Globus pallidus (tissue), 1 donor: ENCODE measurements at regions not wholly inside any gene's neighbourhood (a gene's known extent, or its start where the extent isn't known, plus 50 kb on each side); places are given as distances from the start of the nearest gene placed in this dataset.

ENCODE experiments used
- DNase-seq: peaks from one replicate; pipeline ENCODE4 v3.0.0-alpha.2; 2015; ENCODE audit warnings: low spot score

DNA sequence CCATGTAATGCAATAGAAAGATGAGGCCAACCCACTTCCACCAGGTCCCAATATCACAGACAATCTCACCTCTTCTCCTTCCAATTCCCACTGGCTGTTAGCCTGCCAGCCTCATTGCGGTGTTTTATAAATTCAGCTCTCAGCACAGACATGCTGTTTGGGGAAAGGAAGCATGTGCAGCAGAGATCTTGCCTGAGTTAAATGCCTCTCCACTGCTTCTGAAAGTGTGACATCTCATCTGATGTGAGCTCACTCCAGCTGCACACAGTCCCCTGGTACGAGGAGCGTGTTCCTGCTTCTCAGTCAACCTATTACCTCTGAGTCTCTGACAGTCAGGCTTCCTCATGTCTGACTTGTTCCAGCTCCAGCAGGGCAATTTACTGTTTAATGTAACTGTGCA, 122.7 kb upstream of the GUCY1A2 start:
- DNase-seq, result no peak

DNA sequence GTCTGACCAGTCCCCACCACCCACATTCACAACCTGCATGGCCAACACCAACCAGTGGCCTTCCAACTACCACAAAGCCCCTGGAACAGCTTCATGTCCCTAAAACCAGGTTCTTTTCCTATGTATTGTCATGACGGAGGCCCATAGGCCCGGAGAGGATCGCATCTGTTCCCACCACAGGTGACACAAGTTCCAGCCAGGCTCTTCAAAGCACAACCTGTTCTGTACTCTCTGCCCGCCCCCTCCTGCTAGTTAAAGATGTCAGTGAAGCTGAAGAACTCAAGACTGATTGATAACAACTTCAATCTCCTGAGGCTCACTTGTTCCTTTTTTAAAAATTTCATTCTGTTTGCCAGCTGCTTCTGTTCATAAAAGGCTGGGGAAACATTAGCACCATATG, 121.1 kb upstream of the GUCY1A2 start:
- no peak for DNase-seq

DNA sequence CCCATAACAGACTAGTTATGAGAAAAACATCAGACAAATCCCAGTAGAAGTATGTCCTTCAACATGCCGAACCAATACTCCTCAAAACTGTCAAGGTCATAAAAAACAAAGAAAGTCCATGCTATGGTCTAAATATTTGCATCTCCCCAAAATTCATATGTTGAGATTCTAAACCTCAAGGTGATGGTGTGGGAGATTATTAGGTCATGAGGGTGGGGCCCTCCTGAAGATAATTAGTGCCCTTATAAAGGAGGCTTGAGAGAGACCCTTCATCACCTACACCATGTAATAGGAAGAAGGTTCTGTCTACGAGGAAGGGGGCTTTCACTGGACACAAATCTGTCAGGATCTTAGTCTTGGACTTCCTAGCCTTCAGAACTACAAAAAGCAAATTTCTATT, 118.6 kb upstream of the GUCY1A2 start:
- no peak for DNase-seq

DNA sequence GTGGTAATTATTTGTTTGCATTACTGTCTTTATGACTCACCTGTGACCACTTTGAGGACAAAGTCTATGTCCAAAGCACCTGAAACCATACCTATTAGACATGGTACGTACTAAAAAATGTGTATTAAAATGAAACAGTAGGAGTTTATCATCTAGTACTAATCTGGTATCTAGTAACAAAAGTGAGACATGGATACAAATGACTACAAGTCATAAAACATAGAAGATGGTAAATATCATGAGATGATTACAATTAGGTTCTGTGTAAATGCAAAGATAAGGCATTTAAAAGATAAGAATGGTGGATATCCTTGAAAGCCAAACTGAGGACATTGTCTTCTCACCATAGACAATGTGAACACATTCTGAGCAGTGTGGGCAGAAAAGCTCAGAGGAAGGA, 113.5 kb upstream of the GUCY1A2 start:
- DNase-seq, result no peak

DNA sequence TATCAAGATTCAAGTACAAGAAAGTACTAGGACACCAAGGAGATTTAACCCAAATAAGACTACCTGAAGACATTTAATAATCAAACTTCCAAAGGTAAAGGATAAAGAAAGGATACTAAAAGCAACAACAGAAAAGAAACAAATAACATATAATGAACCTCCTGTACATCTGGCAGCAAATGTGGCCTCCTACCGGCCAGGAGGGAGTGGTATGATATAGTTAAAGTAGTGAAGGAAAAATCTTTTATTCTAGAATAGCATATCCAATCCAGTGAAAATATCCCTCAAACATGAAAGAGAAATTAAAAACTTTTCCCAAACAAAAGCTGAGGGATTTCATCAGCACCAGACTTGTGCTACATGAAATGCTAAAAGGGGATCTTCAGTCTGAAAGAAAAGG, 104.7 kb upstream of the GUCY1A2 start:
- DNase-seq, result no peak

DNA sequence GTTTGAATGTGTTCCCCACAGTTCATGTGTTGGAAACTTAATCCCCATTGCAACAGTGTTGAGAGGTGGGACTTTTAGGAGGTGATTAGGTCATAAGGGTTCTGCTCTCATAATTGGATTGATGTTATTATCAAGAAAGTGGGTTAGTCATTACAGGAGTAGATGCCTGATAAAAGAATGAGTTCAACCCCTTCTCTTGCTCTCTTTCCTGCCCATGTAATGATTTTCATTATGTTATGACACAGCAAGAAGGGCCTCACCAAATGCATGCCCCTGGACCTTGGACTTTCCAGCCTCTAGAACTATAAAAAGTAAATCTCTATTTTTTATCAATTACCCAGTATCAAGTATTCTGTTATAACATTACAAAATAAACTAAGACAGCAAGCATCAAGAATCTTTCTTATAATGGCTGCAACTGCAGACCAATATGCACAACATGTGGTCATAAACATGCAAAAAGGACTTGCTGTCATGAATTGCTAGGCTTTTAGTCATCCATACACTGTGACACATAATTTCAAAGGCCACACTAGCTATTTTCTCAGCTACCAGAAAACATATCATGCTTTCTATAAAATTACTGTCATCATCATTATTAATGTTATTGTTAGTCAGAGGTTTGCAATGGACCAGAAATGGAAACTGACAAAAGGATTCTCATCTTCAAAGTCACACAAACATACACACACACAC, 99.9 kb upstream of the GUCY1A2 start:
- DNase-seq, result no peak

DNA sequence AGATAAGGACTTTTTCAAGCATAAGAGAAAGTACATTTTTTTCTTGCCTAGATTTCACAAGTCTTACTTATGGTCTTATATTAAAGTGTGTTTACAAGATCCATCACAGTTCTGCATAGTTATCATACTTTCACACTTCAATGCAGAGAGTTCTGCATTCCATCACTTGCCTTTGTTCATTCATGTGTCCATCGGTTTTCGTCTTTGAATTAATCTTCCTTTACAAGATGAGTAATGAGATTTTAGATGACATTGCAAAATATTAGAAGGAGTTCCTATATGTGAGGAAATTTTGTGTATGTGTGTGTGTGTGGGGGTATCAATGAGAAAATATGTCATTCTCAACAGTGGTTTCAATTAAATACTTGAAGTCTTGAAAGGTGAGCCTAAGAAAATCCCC, 98.1 kb upstream of the GUCY1A2 start:
- DNase-seq, result no peak

DNA sequence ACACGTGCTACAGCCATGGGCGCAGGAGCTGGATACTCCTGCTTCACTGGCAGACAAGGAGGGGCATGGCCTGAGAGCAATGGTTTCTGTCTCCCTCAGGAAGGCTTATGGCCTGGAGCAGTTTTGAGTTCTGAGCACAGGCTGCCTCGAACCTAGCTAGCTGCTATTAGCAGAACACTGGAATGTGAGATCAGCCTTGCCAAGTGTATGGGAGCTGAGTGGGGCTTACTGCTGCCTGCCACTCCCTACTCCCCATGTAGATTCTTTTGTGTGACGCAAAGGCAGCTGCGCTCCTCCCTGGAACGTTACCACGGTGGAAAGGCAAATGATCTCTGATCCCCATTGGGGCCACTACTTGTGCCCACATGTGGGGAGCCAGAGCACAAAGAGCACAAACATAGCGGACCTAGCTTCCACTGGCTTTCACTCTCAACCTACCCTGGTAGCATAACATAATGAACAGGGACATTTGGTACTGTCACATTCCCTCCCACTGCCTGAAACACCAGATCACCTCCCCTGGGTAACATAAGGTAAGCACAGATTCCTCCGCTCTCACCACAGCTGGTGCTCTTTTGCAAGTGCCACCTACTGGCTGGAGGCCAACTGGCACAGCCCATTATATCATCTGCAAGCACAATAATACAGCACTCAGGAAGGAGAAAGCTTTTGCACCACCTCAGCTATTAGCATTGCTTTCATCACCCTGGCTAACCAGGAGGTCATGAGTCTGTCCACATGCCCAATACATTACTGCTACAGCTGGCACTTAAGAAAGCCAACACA, 84.6 kb upstream of the GUCY1A2 start:
- no peak for DNase-seq

DNA sequence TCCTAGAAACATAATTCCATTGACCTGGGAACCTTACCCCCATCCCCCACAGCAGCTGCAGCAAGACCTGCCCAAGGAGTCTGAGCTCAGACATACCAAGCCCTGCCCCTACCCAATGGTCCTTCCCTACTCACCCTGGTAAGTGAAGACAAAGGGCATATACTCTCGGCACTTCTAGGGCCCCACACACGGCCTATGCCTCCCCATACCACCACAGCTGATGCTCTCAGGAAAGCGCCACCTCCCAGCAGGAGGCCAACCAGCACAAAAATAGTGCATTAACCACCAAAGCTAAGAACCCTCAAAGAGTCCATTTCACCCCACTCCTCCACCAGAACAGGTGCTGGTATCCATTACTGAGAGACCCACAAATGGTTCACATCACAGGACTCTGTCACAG, 74.4 kb upstream of the GUCY1A2 start:
- DNase-seq, result no peak

DNA sequence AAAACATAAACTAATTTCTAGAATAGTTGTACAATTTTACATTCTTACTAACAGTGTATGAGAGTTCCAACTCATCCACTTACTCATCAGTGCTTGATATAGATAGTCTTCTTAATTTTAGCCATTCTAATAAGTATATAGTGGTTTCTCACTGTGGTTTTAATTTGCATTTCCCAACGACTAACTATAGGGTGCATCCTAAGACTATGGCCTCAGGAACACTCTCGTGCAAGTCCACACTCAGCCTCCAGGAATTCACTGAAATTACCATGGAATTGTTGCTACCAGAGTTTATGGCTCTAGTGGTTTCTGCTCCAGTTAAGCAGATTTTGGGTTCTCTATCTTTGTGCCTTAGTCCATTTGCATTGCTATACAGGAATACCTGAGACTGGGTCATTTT, 60.1 kb upstream of the GUCY1A2 start:
- no peak for DNase-seq

DNA sequence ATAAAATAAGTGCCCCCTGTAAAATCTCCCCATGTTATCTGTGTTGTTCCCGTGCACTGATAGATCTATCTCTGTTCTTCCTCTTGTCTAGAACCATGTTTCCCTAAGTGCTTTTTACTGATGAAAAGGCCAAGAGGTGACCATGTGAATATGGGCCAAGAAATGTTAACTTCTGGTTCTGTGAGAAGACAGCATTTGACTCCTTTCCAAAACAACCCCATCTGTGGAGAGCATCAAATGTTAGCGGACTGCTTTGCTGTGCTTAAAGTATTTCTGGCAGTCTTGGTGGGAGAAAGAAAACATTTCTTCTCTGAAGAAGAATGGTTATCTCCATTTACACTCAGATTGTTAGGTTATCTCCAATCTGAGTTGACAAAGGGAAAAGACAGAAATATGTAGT, 58.6 kb upstream of the GUCY1A2 start:
- DNase-seq, result no peak

DNA sequence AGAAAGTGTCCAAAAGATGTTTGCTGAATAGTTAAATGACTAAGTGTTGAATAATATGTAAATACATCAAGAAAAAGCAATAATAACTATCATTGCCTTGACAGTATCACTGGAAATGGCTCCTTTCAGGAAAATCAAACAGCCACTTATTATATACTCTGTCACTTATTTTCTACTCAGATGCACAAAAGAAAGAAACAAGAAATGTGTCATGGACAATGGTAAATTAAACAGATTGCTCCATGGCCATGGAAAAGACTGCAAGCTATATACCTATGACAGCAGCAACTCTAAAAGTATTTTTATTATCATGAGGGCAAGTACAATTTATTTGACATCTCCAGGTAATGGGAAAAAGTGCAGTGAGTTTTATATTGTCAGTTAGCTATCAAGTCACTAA, 52.9 kb upstream of the GUCY1A2 start:
- no peak for DNase-seq
